ENCODE measurements at regions not wholly inside any gene's neighbourhood (a gene's known extent, or its start where the extent isn't known, plus 50 kb on each side); places are given as distances from the start of the nearest gene placed in this dataset.

DNA sequence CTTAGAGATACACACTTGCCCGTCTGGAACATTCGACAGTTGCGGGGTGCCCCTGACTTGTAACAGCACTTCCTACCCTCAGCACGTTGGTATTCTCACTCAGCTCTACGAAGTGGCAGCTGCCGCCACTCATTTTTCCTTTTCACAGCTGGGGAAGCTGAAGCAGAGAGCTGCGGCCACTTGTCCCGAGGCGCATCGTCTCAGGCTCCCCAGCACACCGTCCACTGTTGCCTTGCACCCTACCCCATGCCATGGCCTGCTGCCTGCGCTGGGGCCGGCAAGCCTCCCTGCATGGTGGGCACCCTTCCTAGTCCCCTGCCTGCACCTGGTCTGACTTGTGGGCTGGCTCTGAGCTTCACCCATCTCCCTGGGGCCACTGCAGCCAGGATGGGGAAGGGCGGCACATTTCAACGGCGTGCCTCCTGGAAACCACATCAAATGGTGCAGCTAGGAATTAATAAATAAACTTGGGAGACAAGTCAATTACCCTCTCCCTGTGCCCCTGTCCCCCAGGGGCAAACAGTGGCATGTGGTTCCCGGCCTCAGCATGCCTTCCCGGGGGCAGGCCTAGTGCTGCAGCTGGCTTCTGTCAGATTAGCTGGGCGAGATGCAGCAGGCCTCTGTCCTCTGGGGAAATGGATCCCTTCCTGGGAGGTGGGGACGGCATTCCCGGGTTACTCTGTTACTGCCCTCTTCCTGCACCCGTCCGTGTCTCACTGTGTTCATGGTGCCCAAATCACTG lies 64.7 kb upstream of the HAAO start:
- POLR2A ChIA-PET (ENCODE audit: low non-redundant PET): no interaction called here
- H3K27ac ChIP-seq: peak overlapping the region; percentile 85
- CTCF ChIA-PET: interaction anchor here (0.6 to 1.0 kb wide), 2 partner anchors 28 to 612 kb away, joined by 3 to 4 read pairs; no protein-coding TSS in a partner anchor
- TF ChIP-seq, protein P1, sequence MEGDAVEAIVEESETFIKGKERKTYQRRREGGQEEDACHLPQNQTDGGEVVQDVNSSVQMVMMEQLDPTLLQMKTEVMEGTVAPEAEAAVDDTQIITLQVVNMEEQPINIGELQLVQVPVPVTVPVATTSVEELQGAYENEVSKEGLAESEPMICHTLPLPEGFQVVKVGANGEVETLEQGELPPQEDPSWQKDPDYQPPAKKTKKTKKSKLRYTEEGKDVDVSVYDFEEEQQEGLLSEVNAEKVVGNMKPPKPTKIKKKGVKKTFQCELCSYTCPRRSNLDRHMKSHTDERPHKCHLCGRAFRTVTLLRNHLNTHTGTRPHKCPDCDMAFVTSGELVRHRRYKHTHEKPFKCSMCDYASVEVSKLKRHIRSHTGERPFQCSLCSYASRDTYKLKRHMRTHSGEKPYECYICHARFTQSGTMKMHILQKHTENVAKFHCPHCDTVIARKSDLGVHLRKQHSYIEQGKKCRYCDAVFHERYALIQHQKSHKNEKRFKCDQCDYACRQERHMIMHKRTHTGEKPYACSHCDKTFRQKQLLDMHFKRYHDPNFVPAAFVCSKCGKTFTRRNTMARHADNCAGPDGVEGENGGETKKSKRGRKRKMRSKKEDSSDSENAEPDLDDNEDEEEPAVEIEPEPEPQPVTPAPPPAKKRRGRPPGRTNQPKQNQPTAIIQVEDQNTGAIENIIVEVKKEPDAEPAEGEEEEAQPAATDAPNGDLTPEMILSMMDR (conservative IDR thresholded peaks at IDR 0.05; ENCODE audit: low read depth): no peak
- DNase-seq (ENCODE audit: low spot score): peak; percentile 38

DNA sequence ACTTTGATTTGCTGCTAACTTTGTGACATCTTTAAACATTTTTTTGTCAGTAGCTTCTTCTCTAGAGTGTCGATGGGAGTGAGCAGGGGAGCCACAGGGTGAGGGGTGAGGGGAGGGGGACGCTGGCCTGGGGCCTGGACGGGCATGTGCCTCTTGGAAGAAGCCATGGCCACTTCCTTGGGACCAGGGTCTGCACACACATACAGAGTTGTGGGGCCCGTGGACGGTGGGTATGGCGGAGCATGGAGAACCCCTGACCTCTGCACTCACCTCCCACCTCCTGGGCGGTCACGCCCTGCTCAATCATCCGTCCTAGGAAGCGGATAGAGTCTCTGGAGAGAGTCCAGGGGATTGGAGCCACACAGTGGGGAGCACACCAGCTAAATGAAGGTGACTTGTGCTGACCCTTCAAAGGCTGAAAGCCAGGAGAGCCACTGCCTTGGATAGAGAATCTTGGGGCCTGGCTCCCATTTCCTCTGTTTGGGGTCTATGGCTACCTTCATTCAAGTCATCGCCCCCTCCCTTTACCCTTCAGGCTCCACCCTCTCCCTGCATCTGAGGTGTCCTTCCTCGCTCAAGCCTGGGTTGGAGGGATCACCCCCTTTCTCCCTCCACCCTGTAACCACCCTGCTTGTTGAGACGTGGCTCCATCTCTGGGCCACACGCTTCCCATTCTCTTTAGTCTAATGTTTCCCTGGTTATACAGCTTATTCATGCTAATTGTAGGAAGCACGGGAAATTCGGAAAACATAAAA lies 63.9 kb upstream of the HAAO start:
- POLR2A ChIA-PET (ENCODE audit: low non-redundant PET): no interaction called here
- DNase-seq (ENCODE audit: low spot score): no peak
- TF ChIP-seq, protein P1 (conservative IDR thresholded peaks at IDR 0.05; ENCODE audit: low read depth): no peak
- H3K27ac ChIP-seq: peak overlapping the region; percentile 85
- CTCF ChIA-PET: interaction anchor here (0.6 to 1.0 kb wide), 2 partner anchors 19 to 28 kb away, joined by 3 to 4 read pairs; no protein-coding TSS in a partner anchor

DNA sequence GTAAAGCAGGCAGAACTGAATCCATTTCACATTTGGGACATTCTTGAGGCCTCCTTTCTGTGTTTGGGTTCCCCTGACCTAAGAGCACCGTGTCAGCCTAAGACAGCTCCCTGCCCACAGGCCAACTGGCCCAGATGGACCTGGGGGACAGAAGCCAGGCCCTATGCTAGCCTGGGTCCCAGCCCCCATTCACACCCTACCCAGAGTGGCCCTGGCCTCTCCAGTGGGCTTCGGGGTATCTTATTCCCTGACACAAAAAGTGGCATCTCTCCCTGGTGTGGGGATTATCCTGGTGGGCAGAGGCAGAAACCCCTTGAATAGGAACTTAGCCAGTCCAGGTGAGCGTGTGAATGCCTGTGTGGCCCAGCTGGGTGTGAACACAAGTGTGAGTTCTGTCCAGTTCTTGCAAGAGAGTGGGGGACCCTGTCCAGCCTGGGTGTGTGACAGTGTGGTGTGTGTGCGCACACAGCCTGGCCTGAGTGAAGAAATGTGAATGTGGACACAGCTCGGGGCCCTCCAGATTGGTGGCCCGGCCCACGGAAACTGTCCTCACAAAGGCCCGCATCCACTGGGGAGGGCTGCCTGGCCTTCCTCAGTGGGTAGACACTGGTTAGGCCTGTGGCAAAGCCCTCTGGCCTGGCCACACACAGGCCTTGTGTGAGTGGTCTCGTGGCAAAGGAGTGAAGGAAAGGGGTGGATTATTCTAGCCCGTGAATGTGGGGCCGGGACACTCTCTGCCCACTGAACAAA lies 63.0 kb upstream of the HAAO start:
- ChIA-PET CTCF (interaction anchor here (0.6 kb wide), 1 partner anchor 20 kb away, joined by 4 read pairs; no protein-coding TSS in a partner anchor), POLR2A (ENCODE audit: low non-redundant PET) (no interaction called here)
- H3K27ac ChIP-seq: peak overlapping the region; percentile 85
- TF ChIP-seq, protein P1 (conservative IDR thresholded peaks at IDR 0.05; ENCODE audit: low read depth): no peak
- DNase-seq (ENCODE audit: low spot score): no peak

DNA sequence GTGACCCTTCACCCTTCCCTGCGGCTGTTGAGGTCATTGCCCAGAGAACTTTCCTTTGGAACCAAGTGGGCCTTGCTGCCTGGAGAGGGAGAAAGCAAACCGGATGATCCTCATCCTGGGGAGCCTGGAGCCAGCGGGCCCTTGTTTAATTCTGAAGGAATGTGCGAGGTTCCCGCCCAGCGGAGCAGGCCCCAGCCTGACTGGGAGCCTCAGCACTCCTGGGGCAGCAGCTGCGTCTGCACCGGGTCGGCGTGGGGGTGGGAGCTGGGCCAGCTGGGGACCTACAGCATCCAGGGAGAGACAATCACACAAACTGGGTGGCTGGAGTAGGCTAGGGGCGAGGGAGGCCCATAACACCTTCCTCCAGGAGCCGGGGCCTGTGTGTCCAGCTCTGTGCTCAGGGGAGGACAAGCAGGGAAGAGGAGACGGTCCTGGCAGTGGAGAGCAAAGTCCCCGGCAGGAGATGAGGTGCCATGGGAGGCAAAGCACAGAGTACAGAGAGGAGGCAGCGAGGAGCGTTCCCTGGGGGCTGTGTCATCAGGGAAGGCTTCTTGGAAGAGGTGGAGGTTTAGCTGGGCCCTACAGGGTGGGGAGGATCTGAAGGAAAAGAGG lies 61.9 kb upstream of the HAAO start:
- TF ChIP-seq, protein P1 (conservative IDR thresholded peaks at IDR 0.05; ENCODE audit: low read depth): no peak
- peak; percentile 53 for DNase-seq (ENCODE audit: low spot score)
- CTCF ChIA-PET: no interaction called here
- peak overlapping the region; percentile 85 for H3K27ac ChIP-seq
- POLR2A ChIA-PET (ENCODE audit: low non-redundant PET): no interaction called here

DNA sequence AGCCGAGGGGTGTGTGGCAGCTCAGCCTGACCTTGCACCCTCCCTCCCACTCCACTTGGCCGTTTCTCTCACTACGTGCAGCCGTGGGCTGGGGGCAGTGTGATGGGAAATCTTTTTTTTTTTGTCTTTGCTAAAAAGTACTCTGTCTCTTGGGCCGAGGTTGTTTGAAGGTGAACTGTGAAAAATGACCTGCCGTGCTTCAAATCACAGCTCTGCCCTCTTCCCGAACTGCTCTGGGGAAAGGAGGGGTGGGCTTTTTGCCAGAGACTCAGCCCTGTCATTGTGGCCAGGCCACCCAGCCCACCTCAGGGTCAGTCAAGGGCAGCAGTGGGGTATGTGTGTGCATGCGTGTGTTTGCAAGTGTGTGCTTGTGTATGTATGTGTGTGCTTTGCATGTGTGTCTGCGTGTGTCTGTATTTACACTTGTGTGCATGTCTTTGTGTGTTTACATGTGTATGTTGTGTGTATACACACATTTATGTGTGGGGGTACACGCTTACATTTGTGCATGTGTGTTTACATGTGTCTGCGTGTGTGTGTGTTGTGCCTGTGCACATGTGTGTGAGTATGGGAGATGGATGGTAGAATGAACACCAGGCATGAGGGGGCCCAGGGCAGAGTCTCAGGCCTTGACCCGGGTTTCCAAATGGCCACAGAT lies 61.3 kb upstream of the HAAO start:
- DNase-seq (ENCODE audit: low spot score): no peak
- H3K27ac ChIP-seq: peak overlapping the region; percentile 85
- ChIA-PET CTCF (no interaction called here), POLR2A (ENCODE audit: low non-redundant PET) (no interaction called here)
- TF ChIP-seq, protein P1 (conservative IDR thresholded peaks at IDR 0.05; ENCODE audit: low read depth): no peak

All from RWPE1 (cell line).